Brain microvascular endothelial cell (primary cell): ENCODE measurements at regions not wholly inside any gene's neighbourhood (a gene's known extent, or its start where the extent isn't known, plus 50 kb on each side); places are given as distances from the start of the nearest gene placed in this dataset.

Experiments
- DNase-seq: peaks from one replicate; pipeline ENCODE4 v3.0.0-alpha.2; 2020
- H3K27ac ChIP-seq: fragments of 250-450 bp; sonication (Bioruptor Pico); 2 replicates; pipeline ENCODE4 v1.5.1; 2020; ENCODE audit warnings: mild to moderate bottlenecking, moderate library complexity
- H3K27me3 ChIP-seq: fragments of 250-450 bp; sonication (Bioruptor Pico); replicated peaks from 2 replicates; pipeline ENCODE4 v1.5.1; 2020; ENCODE audit warnings: mild to moderate bottlenecking
- H3K36me3 ChIP-seq: fragments of 250-450 bp; sonication (Bioruptor Pico); replicated peaks from 2 replicates; pipeline ENCODE4 v1.5.1; 2020; ENCODE audit warnings: mild to moderate bottlenecking
- H3K4me3 ChIP-seq: 2 replicates; pipeline ENCODE4 v1.5.1; 2011; ENCODE audit warnings: low read depth, mild to moderate bottlenecking, control low read depth, low read length, moderate library complexity
- CTCF ChIP-seq: IDR thresholded peaks from 2 replicates; pipeline ENCODE4 v1.5.1; 2011; ENCODE audit warnings: low read depth, mild to moderate bottlenecking, moderate library complexity, low read length, control low read depth, inconsistent platforms; ENCODE audit errors: missing control alignments
- in situ Hi-C: cut with HindIII; loops from 2 replicates; pipeline ENCODE4 v1.10.0; 2017; ENCODE audit warnings: low sequenced_read_pairs, low pct_ligation_motif_present

- no peak overlapping the region for H3K4me3 ChIP-seq
- H3K27ac ChIP-seq = no peak overlapping the region
- no peak for TF ChIP-seq CTCF
- no peaks in the 10 kb centered on the region for H3K36me3 ChIP-seq
- no peak for DNase-seq
- in situ Hi-C loops = no loop called here
- no peaks in the 10 kb centered on the region for H3K27me3 ChIP-seq
These were observed 132.8 kb upstream of the TNFAIP3 start for GRCh38 chr6:137734005-137734874.

- in situ Hi-C loops = no loop called here
- Histone ChIP-seq H3K36me3 (no peaks in the 10 kb centered on the region), H3K4me3 (no peak overlapping the region), H3K27ac (no peak overlapping the region), H3K27me3 (no peaks in the 10 kb centered on the region)
- TF ChIP-seq CTCF = no peak
- DNase-seq = no peak
These were observed 132.2 kb upstream of the TNFAIP3 start for GRCh38 chr6:137734875-137735182.

- H3K4me3 ChIP-seq = no peak overlapping the region
- in situ Hi-C loops = no loop called here
- no peaks in the 10 kb centered on the region for H3K36me3 ChIP-seq
- TF ChIP-seq CTCF = no peak
- H3K27me3 ChIP-seq = no peaks in the 10 kb centered on the region
- DNase-seq = no peak
- H3K27ac ChIP-seq = no peak overlapping the region
These were observed 130.8 kb upstream of the TNFAIP3 start for GRCh38 chr6:137736048-137736818.

GRCh38 chr6:137736911-137737310 is 130.1 kb upstream of the TNFAIP3 start:
- no peak for TF ChIP-seq CTCF
- Histone ChIP-seq H3K36me3 (no peaks in the 10 kb centered on the region), H3K27ac (no peak overlapping the region), H3K4me3 (no peak overlapping the region), H3K27me3 (no peaks in the 10 kb centered on the region)
- in situ Hi-C loops = no loop called here
- no peak for DNase-seq

DNA sequence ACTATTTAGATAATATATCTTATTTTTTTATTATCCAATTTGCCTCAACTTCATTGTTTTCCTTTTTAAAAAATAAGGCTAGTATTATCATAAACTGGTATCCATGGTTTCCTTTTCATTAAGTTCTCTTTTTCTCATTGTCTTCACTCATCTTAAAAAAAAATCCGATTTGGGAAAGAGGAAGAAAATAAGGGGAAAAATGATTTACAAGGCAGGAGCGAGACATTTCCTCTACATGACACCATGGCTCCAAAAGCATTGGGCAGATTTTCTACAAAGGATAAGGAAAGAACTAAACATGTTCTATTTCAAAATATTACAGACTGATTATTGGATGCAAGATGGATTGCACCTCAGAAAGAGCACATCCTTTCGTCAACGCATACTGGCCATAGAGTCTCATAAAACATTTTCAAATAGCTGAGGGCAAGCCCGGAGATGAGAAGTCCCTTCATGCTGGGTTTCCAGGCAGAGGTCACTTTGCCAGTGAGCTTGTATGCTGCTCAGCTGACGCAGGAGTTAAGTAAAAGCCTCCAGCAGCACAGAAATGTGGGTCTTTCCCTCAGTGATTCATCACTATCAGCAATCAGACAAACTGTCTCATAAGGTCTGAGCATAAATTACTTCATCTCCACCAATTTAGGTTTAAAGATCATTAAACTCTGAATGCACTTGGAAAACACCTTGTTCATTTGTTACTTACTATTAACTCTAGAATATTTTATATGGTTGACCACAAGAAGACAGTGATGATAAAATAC is 129.0 kb upstream of the TNFAIP3 start:
- no peak for TF ChIP-seq CTCF
- peak overlapping the region; percentile 80 for H3K27ac ChIP-seq
- no peak overlapping the region for H3K4me3 ChIP-seq
- peak; percentile 97 for DNase-seq
- H3K27me3 ChIP-seq = no peaks in the 10 kb centered on the region
- H3K36me3 ChIP-seq = no peaks in the 10 kb centered on the region
- in situ Hi-C loops = no loop called here
